GM21786 (cell line): ENCODE measurements at regions not wholly inside any gene's neighbourhood (a gene's known extent, or its start where the extent isn't known, plus 50 kb on each side); places are given as distances from the start of the nearest gene placed in this dataset.

Experiments
- ATAC-seq: cut with Tn5 transposase; IDR thresholded peaks from one replicate; pipeline ENCODE4 v1.9.1; 2021; ENCODE audit not compliant: unreplicated experiment

GRCh38 chr10:108753326-108753725, 1170.0 kb downstream of the XPNPEP1 start:
- no peak for ATAC-seq

- peak; percentile 69 for ATAC-seq
These were observed 1174.3 kb downstream of the XPNPEP1 start for GRCh38 chr10:108749042-108749441.

GRCh38 chr10:108736111-108736510, 1187.2 kb downstream of the XPNPEP1 start:
- ATAC-seq, result no peak

- no peak for ATAC-seq
These were observed 1187.9 kb downstream of the XPNPEP1 start for GRCh38 chr10:108735380-108735779.

GRCh38 chr10:108721874-108722273, 1201.4 kb downstream of the XPNPEP1 start:
- ATAC-seq, result no peak

- no peak for ATAC-seq
These were observed 1207.0 kb downstream of the XPNPEP1 start for GRCh38 chr10:108716352-108716751.

GRCh38 chr10:108709927-108710722, 1213.2 kb downstream of the XPNPEP1 start:
- ATAC-seq, result no peak

GRCh38 chr10:108708363-108708762, 1214.9 kb downstream of the XPNPEP1 start:
- ATAC-seq, result no peak

DNA sequence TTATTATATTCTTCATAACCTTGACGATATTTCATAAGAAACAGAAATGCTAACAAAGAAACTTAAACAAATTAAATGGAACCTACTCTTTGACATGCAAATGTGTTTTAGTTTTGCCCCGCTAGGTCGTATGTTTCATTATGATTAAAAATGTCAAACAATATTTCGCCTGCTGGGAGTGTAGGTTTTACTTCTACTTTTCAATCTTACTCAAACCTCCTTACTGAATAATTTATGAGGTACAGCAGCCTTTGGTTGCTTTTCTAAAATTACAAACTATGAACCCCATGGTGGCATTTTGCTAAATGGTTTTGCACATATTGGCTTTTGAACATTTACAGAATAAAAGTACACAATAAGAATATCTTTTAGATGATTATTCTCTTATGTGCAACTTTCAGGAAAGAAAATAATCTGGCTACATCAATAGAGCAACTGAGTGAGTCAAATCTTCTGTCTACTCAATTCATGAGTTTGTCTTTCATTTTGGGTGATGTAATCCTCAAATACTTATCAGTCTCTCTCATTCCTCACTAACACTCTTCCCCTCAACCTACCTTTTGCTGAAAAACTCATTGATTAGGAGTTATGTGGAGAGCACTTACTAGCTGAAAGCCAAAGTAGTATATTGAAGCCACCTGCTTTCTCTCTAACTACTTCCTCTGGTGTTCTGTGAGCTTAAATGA, 1226.4 kb downstream of the XPNPEP1 start:
- peak; percentile 86 for ATAC-seq

- no peak for ATAC-seq
These were observed 1232.2 kb downstream of the XPNPEP1 start for GRCh38 chr10:108691126-108691525.

DNA sequence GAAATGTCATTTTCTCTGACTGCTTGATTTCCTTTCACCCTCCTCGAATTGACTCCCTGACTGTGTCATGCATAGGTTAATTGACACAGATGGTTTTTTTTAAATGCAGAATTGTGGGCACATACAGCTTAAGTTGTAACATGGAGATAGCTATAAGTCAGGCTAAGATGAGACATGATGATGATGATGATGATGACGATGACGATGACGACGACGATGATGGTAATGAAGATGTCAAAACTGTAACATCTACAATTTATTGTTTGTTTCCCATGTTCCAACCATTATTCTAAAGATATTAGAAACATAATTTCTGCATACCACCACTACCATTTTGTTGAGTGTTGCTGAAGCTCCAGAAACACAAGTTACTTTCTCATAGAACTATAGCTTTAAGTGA, 1232.8 kb downstream of the XPNPEP1 start:
- ATAC-seq, result no peak

DNA sequence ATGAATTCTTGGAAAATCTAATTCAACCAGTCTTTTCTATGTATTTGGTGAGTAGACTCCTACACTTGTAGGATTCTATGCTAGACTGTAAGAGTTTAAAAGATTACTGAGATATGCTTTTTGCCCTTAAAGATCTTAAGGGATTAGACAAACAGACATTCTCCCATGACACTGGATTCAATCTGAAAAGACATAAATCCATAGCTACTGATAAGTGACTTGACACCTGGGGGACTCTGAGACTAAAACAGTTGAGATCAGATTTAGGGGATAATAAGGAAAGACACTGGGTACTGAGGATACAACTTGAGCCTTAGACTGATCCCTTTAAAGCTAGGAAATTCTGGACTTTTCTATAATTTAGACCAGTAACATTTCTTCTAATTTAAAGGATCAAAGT, 1233.4 kb downstream of the XPNPEP1 start:
- no peak for ATAC-seq

DNA sequence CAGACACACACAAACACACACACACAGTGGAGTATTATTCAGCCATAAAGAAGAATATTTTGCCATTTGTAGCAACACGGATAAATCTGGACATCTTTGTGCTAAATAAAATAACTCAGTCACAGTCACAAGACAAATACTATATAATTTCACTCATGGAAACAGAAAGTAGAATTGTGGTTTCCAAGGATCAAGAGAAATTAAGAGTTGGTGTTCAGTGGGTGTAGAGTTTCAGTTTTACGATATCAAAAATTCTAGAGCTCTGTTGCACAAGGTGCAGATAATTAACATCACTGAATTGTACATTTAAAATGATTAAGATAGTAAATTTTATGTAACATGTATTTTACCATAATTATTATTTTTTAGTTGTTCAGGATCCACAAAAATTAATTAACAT, 1235.0 kb downstream of the XPNPEP1 start:
- no peak for ATAC-seq

DNA sequence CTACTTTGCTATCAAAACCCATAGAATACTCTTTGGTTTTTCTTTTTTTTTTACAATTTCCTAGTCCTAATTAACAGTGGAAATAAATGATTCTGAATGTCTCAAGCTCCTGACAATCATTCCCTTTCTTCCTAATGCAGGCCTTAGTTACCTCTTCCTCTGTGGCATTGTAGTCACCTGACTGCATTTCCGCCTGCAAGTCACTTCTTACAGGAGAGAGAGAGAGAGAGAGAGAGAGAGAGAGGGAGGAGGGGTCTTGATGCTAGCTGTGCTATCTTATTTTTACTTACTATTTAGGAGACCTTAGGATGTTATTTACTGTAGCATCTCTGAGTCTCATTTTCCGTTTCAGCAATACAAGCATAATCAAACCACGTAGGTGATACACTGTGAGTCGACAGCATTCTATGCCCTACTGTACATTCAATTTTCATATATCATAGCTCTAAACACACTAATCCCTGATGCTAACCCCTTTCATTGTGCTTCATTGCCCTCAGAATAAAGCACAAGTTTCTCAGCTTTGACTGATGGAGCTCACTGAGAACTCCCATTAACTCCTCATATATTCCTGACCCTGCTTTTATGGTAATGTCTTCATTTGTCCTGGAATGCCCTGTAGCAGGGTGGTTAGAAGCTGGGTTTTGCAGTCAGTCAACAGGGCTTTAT, 1237.3 kb downstream of the XPNPEP1 start:
- no peak for ATAC-seq

GRCh38 chr10:108684431-108684830, 1238.9 kb downstream of the XPNPEP1 start:
- no peak for ATAC-seq

- no peak for ATAC-seq
These were observed 1249.6 kb downstream of the XPNPEP1 start for GRCh38 chr10:108673741-108674140.

- ATAC-seq, result no peak
These were observed 1259.7 kb downstream of the XPNPEP1 start for GRCh38 chr10:108663587-108663986.

DNA sequence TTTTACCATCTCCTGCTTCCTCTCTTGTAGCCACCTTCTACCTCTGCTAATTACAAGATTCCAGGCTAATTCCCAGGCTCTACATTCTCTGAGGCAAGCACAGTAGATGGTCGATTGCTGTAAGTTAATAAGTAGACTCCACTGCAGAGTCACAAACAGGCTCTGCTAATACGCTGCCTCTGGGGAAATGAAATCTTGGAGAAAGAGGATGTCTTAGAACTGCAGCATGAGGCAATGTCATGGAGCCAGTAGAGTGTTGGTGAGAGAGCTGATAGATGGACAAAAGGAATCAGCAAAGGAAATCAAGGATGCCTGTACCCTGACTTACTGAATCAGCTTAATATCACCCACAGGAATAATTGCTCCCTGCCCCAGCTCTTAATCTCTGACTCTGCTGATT, 1260.3 kb downstream of the XPNPEP1 start:
- ATAC-seq, result no peak

- ATAC-seq, result no peak
These were observed 1268.3 kb downstream of the XPNPEP1 start for GRCh38 chr10:108655057-108655456.

DNA sequence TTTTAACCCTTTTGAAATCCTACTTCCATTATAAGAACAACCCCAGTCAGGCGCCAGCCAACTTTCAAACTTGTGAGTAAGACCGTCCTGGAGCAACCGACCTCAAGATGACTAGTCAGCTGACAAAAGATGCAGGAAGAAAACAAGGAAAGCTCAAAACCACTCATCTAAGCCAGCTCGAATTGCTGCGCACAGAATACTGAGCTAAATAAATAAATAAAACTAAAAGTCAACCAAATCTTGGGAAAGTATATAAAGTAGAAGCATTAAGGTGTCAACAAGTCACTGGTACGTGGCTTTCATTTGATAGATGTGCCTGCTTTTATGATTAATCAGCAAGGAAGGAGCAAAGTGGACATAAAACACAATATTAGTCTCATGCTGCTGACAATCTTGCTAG, 1269.8 kb downstream of the XPNPEP1 start:
- no peak for ATAC-seq

- no peak for ATAC-seq
These were observed 1284.3 kb downstream of the XPNPEP1 start for GRCh38 chr10:108639010-108639409.

GRCh38 chr10:108638225-108638624, 1285.1 kb downstream of the XPNPEP1 start:
- no peak for ATAC-seq
